C4-2B (cell line): ENCODE measurements at regions not wholly inside any gene's neighbourhood (a gene's known extent, or its start where the extent isn't known, plus 50 kb on each side); places are given as distances from the start of the nearest gene placed in this dataset.

Experiments
- CTCF ChIP-seq: fragments of 450-650 bp; conservative IDR thresholded peaks from 2 replicates; pipeline ENCODE4 v1.5.1; 2017; ENCODE audit warnings: mild to moderate bottlenecking
- ZFX ChIP-seq: fragments of 450-650 bp; IDR thresholded peaks from 2 replicates; pipeline ENCODE4 v1.6.1; 2017

GRCh38 chr2:145729481-145729880 lies 1209.6 kb upstream of the ZEB2 start:
- TF ChIP-seq CTCF = no peak
- TF ChIP-seq ZFX = no peak
